HL-60 (cell line): ENCODE measurements at regions not wholly inside any gene's neighbourhood (a gene's known extent, or its start where the extent isn't known, plus 50 kb on each side); places are given as distances from the start of the nearest gene placed in this dataset.

Experiments used
- DNase-seq, 2 experiments: peaks; one replicate each; pipeline ENCODE4 v3.0.0-alpha.2; 2010 to 2020; ENCODE audit warnings: low read depth in 1 of 2, low spot score in 1 of 2
- H3K27ac ChIP-seq: fragments of 250-450 bp; sonication (Bioruptor Pico); replicated peaks from 2 replicates; pipeline ENCODE4 v1.5.1; 2020; ENCODE audit warnings: mild to moderate bottlenecking, moderate library complexity
- H3K27me3 ChIP-seq: fragments of 250-450 bp; sonication (Bioruptor Pico); 2 replicates; pipeline ENCODE4 v1.5.1; 2021; ENCODE audit warnings: mild to moderate bottlenecking, moderate library complexity; ENCODE audit not compliant: insufficient read depth, poor library complexity, severe bottlenecking
- H3K4me3 ChIP-seq: replicated peaks from 2 replicates; pipeline ENCODE4 v1.5.1; 2011; ENCODE audit warnings: mild to moderate bottlenecking, control low read depth, low read length; ENCODE audit not compliant: insufficient read depth
- GABPA ChIP-seq: IDR thresholded peaks from 2 replicates; pipeline ENCODE4 v1.6.1; 2012; ENCODE audit warnings: low read depth
- POLR2AphosphoS5 ChIP-seq: IDR thresholded peaks from 2 replicates; pipeline ENCODE4 v1.6.1; 2012; ENCODE audit warnings: low read depth
- SPI1 ChIP-seq: IDR thresholded peaks from 2 replicates; pipeline ENCODE4 v1.6.1; 2012; ENCODE audit warnings: low read depth, mild to moderate bottlenecking, borderline replicate concordance
- TF ChIP-seq, protein P1 (sequence below): IDR thresholded peaks from 2 replicates; pipeline ENCODE4 v1.6.1; 2012; ENCODE audit warnings: low read depth; ENCODE audit not compliant: insufficient replicate concordance
- TF ChIP-seq, protein P2 (sequence below): IDR thresholded peaks from one replicate; pipeline ENCODE4 v1.5.1; 2011; ENCODE audit warnings: low read length, control low read depth, inconsistent platforms; ENCODE audit not compliant: insufficient read depth

DNA sequence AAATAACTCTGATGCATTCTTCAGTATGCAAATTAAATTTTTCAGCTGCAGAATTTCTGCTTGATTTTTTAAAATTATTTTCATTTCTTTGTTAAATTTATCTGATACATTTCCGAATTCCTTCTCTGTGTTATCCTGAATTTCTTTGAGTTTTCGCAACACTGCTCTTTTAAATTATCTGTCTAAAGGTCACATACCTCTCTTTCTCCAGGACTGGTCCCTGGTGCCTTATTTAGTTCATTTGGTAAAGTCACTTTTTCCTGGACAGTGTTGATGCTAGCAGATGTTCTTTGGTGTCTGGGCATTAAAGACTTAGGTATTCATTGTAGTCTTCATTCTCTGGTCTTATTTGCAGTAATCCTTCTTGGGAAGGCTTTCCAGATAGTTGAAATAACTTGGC lies 577.4 kb upstream of the LUZP2 start:
- TF ChIP-seq SPI1, result no peak
- TF ChIP-seq POLR2AphosphoS5, result no peak
- TF ChIP-seq, protein P1, sequence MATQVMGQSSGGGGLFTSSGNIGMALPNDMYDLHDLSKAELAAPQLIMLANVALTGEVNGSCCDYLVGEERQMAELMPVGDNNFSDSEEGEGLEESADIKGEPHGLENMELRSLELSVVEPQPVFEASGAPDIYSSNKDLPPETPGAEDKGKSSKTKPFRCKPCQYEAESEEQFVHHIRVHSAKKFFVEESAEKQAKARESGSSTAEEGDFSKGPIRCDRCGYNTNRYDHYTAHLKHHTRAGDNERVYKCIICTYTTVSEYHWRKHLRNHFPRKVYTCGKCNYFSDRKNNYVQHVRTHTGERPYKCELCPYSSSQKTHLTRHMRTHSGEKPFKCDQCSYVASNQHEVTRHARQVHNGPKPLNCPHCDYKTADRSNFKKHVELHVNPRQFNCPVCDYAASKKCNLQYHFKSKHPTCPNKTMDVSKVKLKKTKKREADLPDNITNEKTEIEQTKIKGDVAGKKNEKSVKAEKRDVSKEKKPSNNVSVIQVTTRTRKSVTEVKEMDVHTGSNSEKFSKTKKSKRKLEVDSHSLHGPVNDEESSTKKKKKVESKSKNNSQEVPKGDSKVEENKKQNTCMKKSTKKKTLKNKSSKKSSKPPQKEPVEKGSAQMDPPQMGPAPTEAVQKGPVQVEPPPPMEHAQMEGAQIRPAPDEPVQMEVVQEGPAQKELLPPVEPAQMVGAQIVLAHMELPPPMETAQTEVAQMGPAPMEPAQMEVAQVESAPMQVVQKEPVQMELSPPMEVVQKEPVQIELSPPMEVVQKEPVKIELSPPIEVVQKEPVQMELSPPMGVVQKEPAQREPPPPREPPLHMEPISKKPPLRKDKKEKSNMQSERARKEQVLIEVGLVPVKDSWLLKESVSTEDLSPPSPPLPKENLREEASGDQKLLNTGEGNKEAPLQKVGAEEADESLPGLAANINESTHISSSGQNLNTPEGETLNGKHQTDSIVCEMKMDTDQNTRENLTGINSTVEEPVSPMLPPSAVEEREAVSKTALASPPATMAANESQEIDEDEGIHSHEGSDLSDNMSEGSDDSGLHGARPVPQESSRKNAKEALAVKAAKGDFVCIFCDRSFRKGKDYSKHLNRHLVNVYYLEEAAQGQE, result no peak
- TF ChIP-seq, protein P2, sequence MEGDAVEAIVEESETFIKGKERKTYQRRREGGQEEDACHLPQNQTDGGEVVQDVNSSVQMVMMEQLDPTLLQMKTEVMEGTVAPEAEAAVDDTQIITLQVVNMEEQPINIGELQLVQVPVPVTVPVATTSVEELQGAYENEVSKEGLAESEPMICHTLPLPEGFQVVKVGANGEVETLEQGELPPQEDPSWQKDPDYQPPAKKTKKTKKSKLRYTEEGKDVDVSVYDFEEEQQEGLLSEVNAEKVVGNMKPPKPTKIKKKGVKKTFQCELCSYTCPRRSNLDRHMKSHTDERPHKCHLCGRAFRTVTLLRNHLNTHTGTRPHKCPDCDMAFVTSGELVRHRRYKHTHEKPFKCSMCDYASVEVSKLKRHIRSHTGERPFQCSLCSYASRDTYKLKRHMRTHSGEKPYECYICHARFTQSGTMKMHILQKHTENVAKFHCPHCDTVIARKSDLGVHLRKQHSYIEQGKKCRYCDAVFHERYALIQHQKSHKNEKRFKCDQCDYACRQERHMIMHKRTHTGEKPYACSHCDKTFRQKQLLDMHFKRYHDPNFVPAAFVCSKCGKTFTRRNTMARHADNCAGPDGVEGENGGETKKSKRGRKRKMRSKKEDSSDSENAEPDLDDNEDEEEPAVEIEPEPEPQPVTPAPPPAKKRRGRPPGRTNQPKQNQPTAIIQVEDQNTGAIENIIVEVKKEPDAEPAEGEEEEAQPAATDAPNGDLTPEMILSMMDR, result no peak
- no peak for TF ChIP-seq GABPA
- Histone ChIP-seq H3K27me3 (no peaks in the 10 kb centered on the region), H3K27ac (no peak overlapping the region), H3K4me3 (no peak overlapping the region)
- DNase-seq, result no peak

DNA sequence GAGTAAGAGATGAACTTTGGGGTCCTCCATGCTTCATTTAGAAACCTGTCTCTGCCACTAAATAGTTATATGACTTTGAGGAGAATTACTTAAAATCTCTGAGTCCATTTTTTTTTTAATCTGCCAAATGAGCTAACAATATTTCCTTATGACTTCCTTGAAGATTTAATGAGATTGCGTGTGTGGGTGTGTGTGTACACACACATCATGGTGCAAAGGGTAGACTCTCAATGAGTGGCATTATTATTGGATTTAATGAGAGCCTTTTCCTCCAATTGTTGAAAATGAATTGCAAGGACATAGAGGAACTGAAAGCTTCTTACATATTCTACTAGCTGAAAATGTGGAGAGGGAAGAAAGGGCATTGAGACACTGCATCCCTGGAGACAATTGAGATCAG lies 573.5 kb upstream of the LUZP2 start:
- Histone ChIP-seq H3K4me3 (no peak overlapping the region), H3K27ac (no peak overlapping the region), H3K27me3 (no peaks in the 10 kb centered on the region)
- TF ChIP-seq GABPA, result no peak
- TF ChIP-seq, protein P2, result no peak
- no peak for TF ChIP-seq SPI1
- TF ChIP-seq POLR2AphosphoS5, result no peak
- TF ChIP-seq, protein P1, result no peak
- no peak for DNase-seq

DNA sequence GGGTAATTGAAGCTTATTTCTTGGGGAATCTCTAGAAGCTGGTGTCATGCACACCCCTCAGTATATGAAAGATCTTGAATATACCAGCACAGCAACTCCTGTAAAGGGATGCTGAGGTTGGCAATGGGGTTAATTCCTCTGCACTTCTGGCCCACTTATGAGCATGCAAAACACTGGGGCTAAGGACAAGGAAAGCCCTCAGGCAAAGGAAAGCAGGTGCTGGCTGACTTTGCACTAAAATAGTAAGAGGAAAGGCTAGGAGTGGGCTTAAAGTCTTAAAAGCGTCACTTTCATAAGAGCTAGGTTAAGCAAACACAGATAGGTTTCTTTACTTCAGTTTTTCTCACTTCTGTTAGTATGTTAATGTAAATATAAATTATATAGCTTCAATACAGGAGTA lies 572.6 kb upstream of the LUZP2 start:
- no peaks in the 10 kb centered on the region for H3K27me3 ChIP-seq
- no peak for TF ChIP-seq GABPA
- TF ChIP-seq, protein P1, result no peak
- TF ChIP-seq POLR2AphosphoS5, result no peak
- no peak overlapping the region for H3K4me3 ChIP-seq
- no peak for DNase-seq
- no peak overlapping the region for H3K27ac ChIP-seq

DNA sequence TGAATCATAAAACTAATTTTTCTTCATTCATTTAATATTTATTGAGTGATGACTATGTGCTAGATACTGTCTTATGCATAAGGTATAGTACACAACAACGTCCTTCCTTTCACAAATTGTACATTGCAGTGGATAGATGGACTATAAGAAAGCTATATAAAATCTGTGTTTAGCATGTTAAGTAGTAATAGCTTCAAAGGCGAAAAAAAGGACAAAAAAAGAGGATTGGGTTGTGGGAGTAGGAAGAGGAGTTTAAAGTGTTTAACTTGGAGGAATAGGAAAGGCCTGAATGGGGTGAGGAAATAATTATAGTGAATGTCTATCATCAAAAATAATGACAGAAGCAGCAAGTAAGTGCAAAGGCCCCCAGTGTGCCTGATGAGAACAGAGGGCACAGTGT lies 565.4 kb upstream of the LUZP2 start:
- H3K27ac ChIP-seq, result no peak overlapping the region
- H3K27me3 ChIP-seq, result no peaks in the 10 kb centered on the region
- H3K4me3 ChIP-seq, result no peak overlapping the region
- TF ChIP-seq, protein P1, result no peak
- TF ChIP-seq, protein P2, result no peak
- no peak for TF ChIP-seq POLR2AphosphoS5
- TF ChIP-seq SPI1, result no peak
- TF ChIP-seq GABPA, result no peak
- DNase-seq, result no peak
